TTC549 (cell line): ENCODE measurements at regions not wholly inside any gene's neighbourhood (a gene's known extent, or its start where the extent isn't known, plus 50 kb on each side); places are given as distances from the start of the nearest gene placed in this dataset.
"Not testable (repeated sequence)": the region's sequence is repeated elsewhere in the genome, so short reads cannot be mapped to it uniquely, and the experiment has no call there.

Source experiments
- FAIRE-seq: peaks from 2 replicates; lab custom pipeline; 2012; peaks lifted over from hg19 to GRCh38; lab: Jason Lieb, UNC

GRCh38 chr16:52234626-52235025 is 312.3 kb downstream of the TOX3 start:
- no peak for FAIRE-seq

- no peak for FAIRE-seq
These were observed 317.5 kb downstream of the TOX3 start for GRCh38 chr16:52229471-52229870.

- FAIRE-seq: no peak
These were observed 319.1 kb downstream of the TOX3 start for GRCh38 chr16:52227851-52228250.

- no peak for FAIRE-seq
These were observed 334.1 kb downstream of the TOX3 start for GRCh38 chr16:52212841-52213240.

GRCh38 chr16:52209227-52209626 is 337.7 kb downstream of the TOX3 start:
- no peak for FAIRE-seq

- FAIRE-seq: no peak
These were observed 343.8 kb downstream of the TOX3 start for GRCh38 chr16:52203096-52203495.

- no peak for FAIRE-seq
These were observed 353.5 kb downstream of the TOX3 start for GRCh38 chr16:52193441-52193840.

GRCh38 chr16:52191531-52192134 is 355.3 kb downstream of the TOX3 start:
- FAIRE-seq: peak; percentile 45

- FAIRE-seq: no peak
These were observed 362.6 kb downstream of the TOX3 start for GRCh38 chr16:52184336-52184735.

- FAIRE-seq: no peak
These were observed 364.1 kb downstream of the TOX3 start for GRCh38 chr16:52182840-52183239.

- FAIRE-seq: no peak
These were observed 372.8 kb downstream of the TOX3 start for GRCh38 chr16:52174168-52174567.

GRCh38 chr16:52171481-52171880 is 375.5 kb downstream of the TOX3 start:
- FAIRE-seq: no peak

GRCh38 chr16:52167328-52167727 is 379.6 kb downstream of the TOX3 start:
- no peak for FAIRE-seq

GRCh38 chr16:52165961-52166360 is 381.0 kb downstream of the TOX3 start:
- FAIRE-seq: no peak

GRCh38 chr16:52149003-52149402 is 397.9 kb downstream of the TOX3 start:
- no peak for FAIRE-seq

GRCh38 chr16:52141871-52142270 is 405.1 kb downstream of the TOX3 start:
- no peak for FAIRE-seq

- FAIRE-seq: no peak
These were observed 418.6 kb downstream of the TOX3 start for GRCh38 chr16:52128361-52128760.

GRCh38 chr16:52123842-52124241 is 423.1 kb downstream of the TOX3 start:
- FAIRE-seq: no peak

GRCh38 chr16:52123061-52123839 is 423.7 kb downstream of the TOX3 start:
- FAIRE-seq: no peak

GRCh38 chr16:52117171-52117570 is 429.8 kb downstream of the TOX3 start:
- FAIRE-seq: no peak

GRCh38 chr16:52114379-52114778 is 432.6 kb downstream of the TOX3 start:
- FAIRE-seq: no peak

- FAIRE-seq: no peak
These were observed 433.3 kb downstream of the TOX3 start for GRCh38 chr16:52113533-52114183.

GRCh38 chr16:52104993-52105392 is 441.9 kb downstream of the TOX3 start:
- not testable (repeated sequence) for FAIRE-seq

- no peak for FAIRE-seq
These were observed 443.2 kb downstream of the TOX3 start for GRCh38 chr16:52103791-52104190.
